Activated T-helper 2 cell treated with anti-CD3 and anti-CD28 coated beads, Interferon-gamma antibody, Interleukin-2, Interleukin-4, amounts not matched to agents 10 μg/mL and 5 μg/mL and 100 μg/mL, durations not matched to agents 14 hours and 24 hours and 36 hours (primary cell): ENCODE measurements at regions not wholly inside any gene's neighbourhood (a gene's known extent, or its start where the extent isn't known, plus 50 kb on each side); places are given as distances from the start of the nearest gene placed in this dataset.

Experiments
- DNase-seq: peaks from one replicate; pipeline ENCODE4 v3.0.0; 2021; ENCODE audit warnings: low spot score
- H3K27ac Mint-ChIP-seq: one replicate; pipeline ENCODE4 v1.8.0; 2021; ENCODE audit warnings: mixed read lengths
- H3K27me3 Mint-ChIP-seq: one replicate; pipeline ENCODE4 v1.8.0; 2021; ENCODE audit warnings: low read depth, mixed read lengths
- H3K36me3 Mint-ChIP-seq: one replicate; pipeline ENCODE4 v1.8.0; 2021; ENCODE audit warnings: low read depth, mixed read lengths
- H3K4me1 Mint-ChIP-seq: one replicate; pipeline ENCODE4 v1.8.0; 2021; ENCODE audit warnings: low read depth, mixed read lengths
- H3K4me3 Mint-ChIP-seq: one replicate; pipeline ENCODE4 v1.8.0; 2021; ENCODE audit warnings: low read depth, mild to moderate bottlenecking, moderate library complexity, mixed read lengths
- H3K9me3 Mint-ChIP-seq: one replicate; pipeline ENCODE4 v1.8.0; 2021; ENCODE audit warnings: mixed read lengths
- intact Hi-C: fragments of 100-400 bp; cut with micrococcal nuclease; formaldehyde crosslinking; loops from one replicate; pipeline ENCODE4 v1.15.1; 2023

DNA sequence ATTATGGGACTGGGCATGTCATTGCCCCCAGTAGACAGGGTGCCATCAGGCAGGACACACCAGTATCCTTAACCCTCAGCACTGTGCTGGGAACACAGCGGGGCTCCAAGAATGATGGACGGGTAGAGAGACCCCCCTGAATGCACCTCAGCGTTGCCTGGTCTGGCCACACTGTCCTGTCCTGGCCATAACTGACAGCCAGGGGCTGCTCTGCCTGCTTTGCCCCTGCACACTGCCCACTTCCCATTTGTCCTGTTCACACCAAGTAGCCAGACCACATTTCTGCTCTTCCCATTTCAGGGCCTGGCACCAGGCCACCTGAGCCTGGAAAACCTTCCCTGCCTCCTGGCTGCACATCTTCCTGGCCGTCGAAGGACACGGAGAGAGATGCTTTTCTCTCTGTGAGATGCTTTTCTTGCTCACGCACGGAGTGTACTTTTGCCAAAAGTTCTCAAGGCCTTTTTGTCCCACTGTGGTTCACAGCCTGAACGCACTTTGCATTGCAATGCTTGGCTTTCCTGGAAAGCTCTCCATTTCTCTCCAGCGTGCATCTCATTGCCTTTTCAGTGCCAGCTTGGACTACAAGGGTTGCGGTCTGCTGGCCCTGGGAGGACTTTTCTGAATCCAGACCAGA is 131.0 kb upstream of the EEPD1 start:
- Mint-ChIP-seq H3K27ac (no peak overlapping the region), H3K4me1 (no peaks in the 10 kb centered on the region), H3K4me3 (no peak overlapping the region), H3K36me3 (no peaks in the 10 kb centered on the region), H3K9me3 (no peaks in the 10 kb centered on the region), H3K27me3 (peaks cover 14% of the 10 kb centered on the region)
- intact Hi-C loops: no loop called here
- no peak for DNase-seq

- intact Hi-C loops: no loop called here
These were observed 130.0 kb upstream of the EEPD1 start for GRCh38 chr7:36023033-36023560.

DNA sequence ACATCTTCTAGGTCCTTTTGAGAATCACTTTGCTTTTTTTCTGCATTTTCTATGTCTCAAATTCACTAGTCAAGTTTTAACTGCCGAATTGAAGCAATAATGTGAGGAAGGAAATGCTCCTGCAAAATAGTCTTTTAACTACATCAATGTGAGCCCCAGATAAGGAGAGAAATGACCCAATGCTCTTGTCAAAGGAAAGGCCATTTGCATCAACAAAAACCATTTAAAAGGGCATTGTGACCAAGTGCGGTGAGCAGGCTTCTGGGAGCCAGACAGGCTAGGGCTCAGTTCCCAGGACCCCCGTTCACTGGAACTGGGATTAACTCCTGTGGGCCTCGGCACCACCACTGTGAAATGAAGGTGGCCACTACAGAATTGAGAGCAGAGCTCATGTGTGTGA is 127.9 kb upstream of the EEPD1 start:
- H3K27ac Mint-ChIP-seq: no peak overlapping the region
- H3K4me3 Mint-ChIP-seq: no peak overlapping the region
- intact Hi-C loops: no loop called here
- DNase-seq: no peak
- no peaks in the 10 kb centered on the region for H3K4me1 Mint-ChIP-seq
- H3K36me3 Mint-ChIP-seq: no peaks in the 10 kb centered on the region
- H3K9me3 Mint-ChIP-seq: no peaks in the 10 kb centered on the region
- peaks cover 14% of the 10 kb centered on the region for H3K27me3 Mint-ChIP-seq

More at GRCh38 chr7:36023033-36023560, 130.0 kb upstream of the EEPD1 start:
- Mint-ChIP-seq H3K27me3 (peaks cover 14% of the 10 kb centered on the region), H3K36me3 (no peaks in the 10 kb centered on the region), H3K9me3 (no peaks in the 10 kb centered on the region), H3K4me1 (no peaks in the 10 kb centered on the region), H3K4me3 (no peak overlapping the region), H3K27ac (no peak overlapping the region)
- DNase-seq: no peak

- Mint-ChIP-seq H3K4me3 (no peak overlapping the region), H3K27me3 (peaks cover 23% of the 10 kb centered on the region), H3K27ac (no peak overlapping the region), H3K4me1 (no peaks in the 10 kb centered on the region), H3K9me3 (no peaks in the 10 kb centered on the region), H3K36me3 (no peaks in the 10 kb centered on the region)
- DNase-seq: no peak
- intact Hi-C loops: no loop called here
These were observed 123.7 kb upstream of the EEPD1 start for GRCh38 chr7:36029311-36029710.

DNA sequence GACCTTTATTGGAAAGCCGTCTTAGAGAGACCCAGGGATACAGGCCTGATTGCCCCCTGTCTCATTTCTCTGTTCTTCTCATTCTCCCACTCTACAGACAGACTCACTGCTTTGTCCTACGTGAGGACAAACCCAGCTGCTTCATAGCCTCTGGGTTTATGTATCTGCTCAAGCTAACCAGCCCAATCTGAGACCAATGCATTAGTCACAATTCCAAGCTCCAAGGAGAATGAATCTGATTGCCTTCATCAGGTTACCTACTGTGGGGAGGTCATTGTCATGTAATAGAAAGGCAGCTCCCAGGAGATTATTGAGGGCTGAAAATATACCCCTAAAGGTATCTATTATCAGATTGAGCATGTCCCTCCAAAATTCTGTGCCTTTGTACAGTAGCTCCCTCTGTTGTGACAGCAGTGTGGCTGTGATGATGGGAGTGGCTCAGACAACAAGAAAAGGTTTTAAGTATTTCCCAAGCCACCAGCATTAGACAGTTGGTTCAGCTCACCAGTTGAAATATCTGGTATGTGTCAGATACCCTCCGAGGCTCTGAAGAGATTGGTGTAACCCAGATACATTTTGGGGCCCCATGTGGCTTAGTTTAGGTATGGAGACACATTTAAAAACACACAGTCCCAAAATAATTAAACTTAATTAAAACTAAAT is 123.1 kb upstream of the EEPD1 start:
- H3K4me1 Mint-ChIP-seq: no peaks in the 10 kb centered on the region
- no peak for DNase-seq
- no peak overlapping the region for H3K27ac Mint-ChIP-seq
- no peak overlapping the region for H3K4me3 Mint-ChIP-seq
- H3K27me3 Mint-ChIP-seq: peaks cover 19% of the 10 kb centered on the region
- no peaks in the 10 kb centered on the region for H3K9me3 Mint-ChIP-seq
- intact Hi-C loops: no loop called here
- H3K36me3 Mint-ChIP-seq: no peaks in the 10 kb centered on the region

- intact Hi-C loops: no loop called here
- H3K4me3 Mint-ChIP-seq: no peak overlapping the region
- no peak overlapping the region for H3K27ac Mint-ChIP-seq
- H3K4me1 Mint-ChIP-seq: peaks cover 2% of the 10 kb centered on the region
- H3K27me3 Mint-ChIP-seq: peaks cover 17% of the 10 kb centered on the region
- no peaks in the 10 kb centered on the region for H3K36me3 Mint-ChIP-seq
- no peaks in the 10 kb centered on the region for H3K9me3 Mint-ChIP-seq
- DNase-seq: no peak
These were observed 120.7 kb upstream of the EEPD1 start for GRCh38 chr7:36032361-36032818.

DNA sequence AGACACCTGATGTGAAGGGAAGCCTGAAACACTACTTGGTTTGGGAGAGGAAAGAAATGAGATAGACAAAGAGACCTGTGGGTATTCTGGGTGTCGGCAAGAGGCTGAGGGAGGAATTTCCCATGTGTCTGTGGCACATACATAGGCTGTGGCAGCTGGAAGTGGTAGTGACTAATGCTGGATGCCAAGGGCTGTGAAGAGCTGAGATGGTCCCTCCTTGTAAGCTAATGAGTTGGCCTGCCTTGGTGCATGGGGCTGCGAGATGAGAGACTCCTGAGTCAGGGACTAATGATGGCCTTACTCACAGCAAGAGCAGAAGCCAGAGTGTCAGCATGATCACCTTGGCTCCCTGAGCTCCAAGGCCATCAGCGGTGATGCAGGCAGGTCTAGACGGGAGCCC is 119.0 kb upstream of the EEPD1 start:
- H3K4me3 Mint-ChIP-seq: no peak overlapping the region
- no peaks in the 10 kb centered on the region for H3K9me3 Mint-ChIP-seq
- peaks cover 17% of the 10 kb centered on the region for H3K27me3 Mint-ChIP-seq
- no peaks in the 10 kb centered on the region for H3K36me3 Mint-ChIP-seq
- intact Hi-C loops: no loop called here
- H3K4me1 Mint-ChIP-seq: peaks cover 2% of the 10 kb centered on the region
- no peak for DNase-seq
- no peak overlapping the region for H3K27ac Mint-ChIP-seq

DNA sequence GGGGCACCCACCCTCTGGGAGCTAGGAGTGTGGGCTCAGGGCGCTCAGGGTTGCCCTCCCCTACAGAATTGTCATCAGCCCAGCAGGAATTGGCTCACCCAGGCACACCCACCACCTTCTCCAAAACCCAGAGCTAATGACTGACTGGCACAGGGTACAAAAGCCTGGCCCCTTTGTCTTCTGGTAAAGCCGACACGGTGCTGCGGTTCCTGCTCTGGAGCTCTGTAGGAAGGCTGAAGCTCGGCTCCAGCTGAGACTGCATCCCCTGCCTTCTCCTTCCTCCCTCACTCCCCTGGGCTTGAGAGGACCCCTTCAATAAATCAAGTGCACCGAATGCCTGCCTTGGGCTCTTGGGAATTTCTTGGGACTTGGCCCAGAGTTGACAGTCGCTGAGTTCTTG is 117.9 kb upstream of the EEPD1 start:
- Mint-ChIP-seq H3K4me1 (peaks cover 2% of the 10 kb centered on the region), H3K27ac (no peak overlapping the region), H3K9me3 (no peaks in the 10 kb centered on the region), H3K4me3 (no peak overlapping the region), H3K27me3 (peaks cover 17% of the 10 kb centered on the region), H3K36me3 (no peaks in the 10 kb centered on the region)
- intact Hi-C loops: no loop called here
- DNase-seq: no peak

- no peak overlapping the region for H3K4me3 Mint-ChIP-seq
- no peaks in the 10 kb centered on the region for H3K9me3 Mint-ChIP-seq
- no peak overlapping the region for H3K27ac Mint-ChIP-seq
- H3K36me3 Mint-ChIP-seq: no peaks in the 10 kb centered on the region
- DNase-seq: no peak
- peaks cover 2% of the 10 kb centered on the region for H3K4me1 Mint-ChIP-seq
- H3K27me3 Mint-ChIP-seq: peaks cover 11% of the 10 kb centered on the region
- intact Hi-C loops: no loop called here
These were observed 116.5 kb upstream of the EEPD1 start for GRCh38 chr7:36036590-36036989.

DNA sequence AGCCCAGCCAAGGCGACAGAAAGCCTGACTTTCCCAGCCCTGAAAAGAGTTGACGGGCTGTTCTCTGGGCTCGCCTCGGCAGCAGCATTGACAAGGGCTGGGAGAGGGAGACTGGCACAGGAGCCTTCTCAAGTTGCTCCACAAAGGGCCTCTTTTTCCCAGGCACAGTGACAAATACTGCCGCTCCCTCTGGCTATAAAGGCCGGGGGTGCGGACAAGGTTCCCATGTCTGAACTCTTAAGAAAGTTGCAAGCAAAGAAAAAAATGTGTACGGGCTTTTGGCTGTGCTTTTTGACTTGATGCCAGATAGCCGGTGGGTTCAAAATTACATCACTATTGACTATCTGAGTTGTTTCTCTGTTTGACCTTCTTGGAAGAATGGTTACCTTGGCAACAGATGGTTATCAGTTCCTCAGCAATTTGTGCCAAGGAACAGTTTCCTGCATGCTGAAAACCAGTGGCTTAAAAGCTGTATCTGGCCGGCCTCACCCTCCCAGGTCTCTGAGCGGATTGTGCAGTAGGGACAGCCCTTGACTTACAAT is 115.9 kb upstream of the EEPD1 start:
- Mint-ChIP-seq H3K4me3 (no peak overlapping the region), H3K27ac (no peak overlapping the region), H3K27me3 (peaks cover 9% of the 10 kb centered on the region), H3K9me3 (no peaks in the 10 kb centered on the region), H3K4me1 (peaks cover 2% of the 10 kb centered on the region), H3K36me3 (no peaks in the 10 kb centered on the region)
- intact Hi-C loops: no loop called here
- DNase-seq: no peak

GRCh38 chr7:36038063-36038721 is 114.9 kb upstream of the EEPD1 start:
- Mint-ChIP-seq H3K27ac (no peak overlapping the region), H3K9me3 (no peaks in the 10 kb centered on the region), H3K4me3 (no peak overlapping the region), H3K4me1 (peaks cover 2% of the 10 kb centered on the region), H3K36me3 (no peaks in the 10 kb centered on the region), H3K27me3 (peaks cover 2% of the 10 kb centered on the region)
- no peak for DNase-seq
- intact Hi-C loops: no loop called here

- Mint-ChIP-seq H3K9me3 (no peaks in the 10 kb centered on the region), H3K36me3 (no peaks in the 10 kb centered on the region)
- intact Hi-C loops: no loop called here
These were observed 113.8 kb upstream of the EEPD1 start for GRCh38 chr7:36039243-36039642.

GRCh38 chr7:36039671-36040070 is 113.4 kb upstream of the EEPD1 start:
- Mint-ChIP-seq H3K4me1 (peaks cover 2% of the 10 kb centered on the region), H3K36me3 (no peaks in the 10 kb centered on the region), H3K27ac (no peak overlapping the region), H3K9me3 (no peaks in the 10 kb centered on the region), H3K27me3 (no peaks in the 10 kb centered on the region), H3K4me3 (no peak overlapping the region)
- intact Hi-C loops: no loop called here
- DNase-seq: no peak

More at GRCh38 chr7:36039243-36039642, 113.8 kb upstream of the EEPD1 start:
- Mint-ChIP-seq H3K4me1 (peaks cover 2% of the 10 kb centered on the region), H3K27me3 (no peaks in the 10 kb centered on the region), H3K4me3 (no peak overlapping the region), H3K27ac (no peak overlapping the region)
- no peak for DNase-seq
